Neural progenitor cell (in vitro differentiated cells): ENCODE measurements at regions not wholly inside any gene's neighbourhood (a gene's known extent, or its start where the extent isn't known, plus 50 kb on each side); places are given as distances from the start of the nearest gene placed in this dataset.

Source experiments
- EZH2phosphoT487 ChIP-seq: fragments of 200-600 bp; sonication (generic); IDR thresholded peaks from 2 replicates; pipeline ENCODE4 v1.6.1; 2017; ENCODE audit warnings: antibody characterized with exemption
- TF ChIP-seq, protein P1 (sequence below): fragments of 200-600 bp; sonication (generic); IDR thresholded peaks from 2 replicates; pipeline ENCODE4 v1.5.1; 2017; ENCODE audit warnings: antibody characterized with exemption, mild to moderate bottlenecking

DNA sequence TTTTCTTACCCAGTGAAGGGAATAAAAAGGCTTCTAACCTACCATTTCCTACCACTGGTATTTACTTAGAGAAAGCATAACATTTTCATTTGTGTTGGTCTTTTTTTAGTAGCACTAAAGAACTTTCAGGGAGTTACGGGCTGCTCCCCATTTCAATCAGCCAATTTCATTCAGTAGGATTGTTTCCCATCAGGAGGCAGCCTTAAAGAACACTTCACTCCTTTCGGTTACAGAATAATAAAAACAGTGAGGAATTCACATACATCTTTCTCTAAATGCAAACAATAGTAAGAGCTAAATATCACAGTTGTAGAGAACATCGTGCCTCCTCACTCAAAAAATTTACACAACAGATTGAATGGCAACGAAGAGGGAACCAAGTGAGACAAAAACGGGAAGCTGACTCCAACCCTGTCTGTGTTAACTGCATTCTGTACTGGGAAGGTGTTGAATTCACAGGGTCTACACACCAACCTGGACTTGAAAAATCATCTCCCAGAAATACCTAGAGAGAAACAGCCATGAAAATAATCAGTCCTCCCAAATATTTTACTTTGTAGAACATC, 55.5 kb upstream of the ABLIM1 start:
- TF ChIP-seq, protein P1, sequence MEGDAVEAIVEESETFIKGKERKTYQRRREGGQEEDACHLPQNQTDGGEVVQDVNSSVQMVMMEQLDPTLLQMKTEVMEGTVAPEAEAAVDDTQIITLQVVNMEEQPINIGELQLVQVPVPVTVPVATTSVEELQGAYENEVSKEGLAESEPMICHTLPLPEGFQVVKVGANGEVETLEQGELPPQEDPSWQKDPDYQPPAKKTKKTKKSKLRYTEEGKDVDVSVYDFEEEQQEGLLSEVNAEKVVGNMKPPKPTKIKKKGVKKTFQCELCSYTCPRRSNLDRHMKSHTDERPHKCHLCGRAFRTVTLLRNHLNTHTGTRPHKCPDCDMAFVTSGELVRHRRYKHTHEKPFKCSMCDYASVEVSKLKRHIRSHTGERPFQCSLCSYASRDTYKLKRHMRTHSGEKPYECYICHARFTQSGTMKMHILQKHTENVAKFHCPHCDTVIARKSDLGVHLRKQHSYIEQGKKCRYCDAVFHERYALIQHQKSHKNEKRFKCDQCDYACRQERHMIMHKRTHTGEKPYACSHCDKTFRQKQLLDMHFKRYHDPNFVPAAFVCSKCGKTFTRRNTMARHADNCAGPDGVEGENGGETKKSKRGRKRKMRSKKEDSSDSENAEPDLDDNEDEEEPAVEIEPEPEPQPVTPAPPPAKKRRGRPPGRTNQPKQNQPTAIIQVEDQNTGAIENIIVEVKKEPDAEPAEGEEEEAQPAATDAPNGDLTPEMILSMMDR = no peak
- no peak for TF ChIP-seq EZH2phosphoT487
